Chondrocyte (in vitro differentiated cells): ENCODE measurements at regions not wholly inside any gene's neighbourhood (a gene's known extent, or its start where the extent isn't known, plus 50 kb on each side); places are given as distances from the start of the nearest gene placed in this dataset.

Experiments used
- DNase-seq: peaks from one replicate; pipeline ENCODE4 v3.0.0; 2021; ENCODE audit warnings: mixed read lengths, low spot score
- H3K27ac Mint-ChIP-seq: one replicate; pipeline ENCODE4 v1.8.0; 2021; ENCODE audit warnings: mild to moderate bottlenecking, moderate library complexity, mixed read lengths; ENCODE audit not compliant: unreplicated experiment
- H3K27me3 Mint-ChIP-seq: 2 replicates; pipeline ENCODE4 v1.8.0; 2021; ENCODE audit warnings: low read depth, mixed read lengths
- H3K36me3 Mint-ChIP-seq: 2 replicates; pipeline ENCODE4 v1.8.0; 2021; ENCODE audit warnings: low read depth, mixed read lengths
- H3K4me1 Mint-ChIP-seq: 2 replicates; pipeline ENCODE4 v1.8.0; 2021; ENCODE audit warnings: low read depth, mild to moderate bottlenecking, mixed read lengths
- H3K4me3 Mint-ChIP-seq: one replicate; pipeline ENCODE4 v1.8.0; 2021; ENCODE audit warnings: mild to moderate bottlenecking, moderate library complexity, mixed read lengths; ENCODE audit not compliant: unreplicated experiment
- H3K9me3 Mint-ChIP-seq: 2 replicates; pipeline ENCODE4 v1.8.0; 2021; ENCODE audit warnings: low read depth, mixed read lengths
- TF ChIP-seq, protein P1 (sequence below): fragments of 200-600 bp; sonication (generic); IDR thresholded peaks from 2 replicates; pipeline ENCODE4 v1.5.0; 2021; ENCODE audit warnings: antibody characterized with exemption, mild to moderate bottlenecking, moderate library complexity

GRCh38 chr6:14252271-14252850, 134.8 kb downstream of the CD83 start:
- Mint-ChIP-seq H3K4me3 (no peak overlapping the region), H3K36me3 (no peaks in the 10 kb centered on the region), H3K27me3 (peaks cover 4% of the 10 kb centered on the region), H3K27ac (no peak overlapping the region), H3K9me3 (peaks cover 9% of the 10 kb centered on the region), H3K4me1 (no peaks in the 10 kb centered on the region)
- TF ChIP-seq, protein P1, sequence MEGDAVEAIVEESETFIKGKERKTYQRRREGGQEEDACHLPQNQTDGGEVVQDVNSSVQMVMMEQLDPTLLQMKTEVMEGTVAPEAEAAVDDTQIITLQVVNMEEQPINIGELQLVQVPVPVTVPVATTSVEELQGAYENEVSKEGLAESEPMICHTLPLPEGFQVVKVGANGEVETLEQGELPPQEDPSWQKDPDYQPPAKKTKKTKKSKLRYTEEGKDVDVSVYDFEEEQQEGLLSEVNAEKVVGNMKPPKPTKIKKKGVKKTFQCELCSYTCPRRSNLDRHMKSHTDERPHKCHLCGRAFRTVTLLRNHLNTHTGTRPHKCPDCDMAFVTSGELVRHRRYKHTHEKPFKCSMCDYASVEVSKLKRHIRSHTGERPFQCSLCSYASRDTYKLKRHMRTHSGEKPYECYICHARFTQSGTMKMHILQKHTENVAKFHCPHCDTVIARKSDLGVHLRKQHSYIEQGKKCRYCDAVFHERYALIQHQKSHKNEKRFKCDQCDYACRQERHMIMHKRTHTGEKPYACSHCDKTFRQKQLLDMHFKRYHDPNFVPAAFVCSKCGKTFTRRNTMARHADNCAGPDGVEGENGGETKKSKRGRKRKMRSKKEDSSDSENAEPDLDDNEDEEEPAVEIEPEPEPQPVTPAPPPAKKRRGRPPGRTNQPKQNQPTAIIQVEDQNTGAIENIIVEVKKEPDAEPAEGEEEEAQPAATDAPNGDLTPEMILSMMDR = no peak
- DNase-seq = no peak

GRCh38 chr6:14254505-14254904, 136.9 kb downstream of the CD83 start:
- H3K27me3 Mint-ChIP-seq = peaks cover 1% of the 10 kb centered on the region
- DNase-seq = no peak
- TF ChIP-seq, protein P1 = no peak
- H3K9me3 Mint-ChIP-seq = peaks cover under 1% of the 10 kb centered on the region
- H3K4me3 Mint-ChIP-seq = no peak overlapping the region
- no peaks in the 10 kb centered on the region for H3K36me3 Mint-ChIP-seq
- no peak overlapping the region for H3K27ac Mint-ChIP-seq
- H3K4me1 Mint-ChIP-seq = no peaks in the 10 kb centered on the region

DNA sequence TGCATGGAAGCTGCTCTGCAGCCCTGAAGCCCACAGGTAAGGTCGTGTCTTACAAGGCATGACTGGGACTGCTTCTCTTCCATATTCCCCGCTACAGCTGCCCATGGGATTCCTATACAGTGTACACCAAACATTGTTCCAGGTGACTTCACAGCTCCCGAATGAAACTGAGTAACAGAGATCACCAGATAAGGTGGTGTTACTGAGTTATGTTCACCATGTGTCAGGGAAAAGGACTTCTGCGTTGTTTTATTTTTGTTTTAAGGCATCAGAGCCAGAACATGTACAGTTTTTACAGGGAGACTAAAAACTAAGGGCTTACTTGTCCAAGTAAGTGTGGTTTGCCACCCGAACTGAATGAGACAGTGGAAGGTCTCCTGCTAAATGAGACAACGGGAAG, 138.3 kb downstream of the CD83 start:
- no peaks in the 10 kb centered on the region for H3K36me3 Mint-ChIP-seq
- no peak overlapping the region for H3K4me3 Mint-ChIP-seq
- no peak overlapping the region for H3K27ac Mint-ChIP-seq
- peaks cover 1% of the 10 kb centered on the region for H3K27me3 Mint-ChIP-seq
- no peaks in the 10 kb centered on the region for H3K4me1 Mint-ChIP-seq
- TF ChIP-seq, protein P1 = no peak
- peaks cover 2% of the 10 kb centered on the region for H3K9me3 Mint-ChIP-seq
- DNase-seq = no peak

DNA sequence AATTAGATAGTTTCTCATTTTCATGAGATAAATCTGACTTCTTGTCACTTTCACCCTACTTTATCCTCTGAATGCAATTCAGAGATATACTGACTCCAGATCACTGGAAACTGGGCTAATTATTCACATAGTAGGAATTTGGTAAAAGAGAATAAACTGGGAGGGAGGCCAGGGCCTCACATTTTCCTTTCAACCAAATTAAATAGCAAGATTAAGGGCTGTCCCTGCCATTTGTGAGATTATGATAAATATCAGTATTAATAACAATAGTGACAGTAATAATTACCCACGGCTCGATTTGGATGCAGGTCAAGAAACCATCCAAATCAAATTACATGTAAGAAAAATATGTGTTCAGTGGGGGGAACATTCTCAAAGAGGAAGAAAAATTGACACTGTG, 140.5 kb downstream of the CD83 start:
- Mint-ChIP-seq H3K36me3 (no peaks in the 10 kb centered on the region), H3K27me3 (peaks cover 1% of the 10 kb centered on the region), H3K4me3 (no peak overlapping the region), H3K4me1 (no peaks in the 10 kb centered on the region), H3K9me3 (peaks cover 8% of the 10 kb centered on the region), H3K27ac (no peak overlapping the region)
- no peak for DNase-seq
- TF ChIP-seq, protein P1 = no peak

DNA sequence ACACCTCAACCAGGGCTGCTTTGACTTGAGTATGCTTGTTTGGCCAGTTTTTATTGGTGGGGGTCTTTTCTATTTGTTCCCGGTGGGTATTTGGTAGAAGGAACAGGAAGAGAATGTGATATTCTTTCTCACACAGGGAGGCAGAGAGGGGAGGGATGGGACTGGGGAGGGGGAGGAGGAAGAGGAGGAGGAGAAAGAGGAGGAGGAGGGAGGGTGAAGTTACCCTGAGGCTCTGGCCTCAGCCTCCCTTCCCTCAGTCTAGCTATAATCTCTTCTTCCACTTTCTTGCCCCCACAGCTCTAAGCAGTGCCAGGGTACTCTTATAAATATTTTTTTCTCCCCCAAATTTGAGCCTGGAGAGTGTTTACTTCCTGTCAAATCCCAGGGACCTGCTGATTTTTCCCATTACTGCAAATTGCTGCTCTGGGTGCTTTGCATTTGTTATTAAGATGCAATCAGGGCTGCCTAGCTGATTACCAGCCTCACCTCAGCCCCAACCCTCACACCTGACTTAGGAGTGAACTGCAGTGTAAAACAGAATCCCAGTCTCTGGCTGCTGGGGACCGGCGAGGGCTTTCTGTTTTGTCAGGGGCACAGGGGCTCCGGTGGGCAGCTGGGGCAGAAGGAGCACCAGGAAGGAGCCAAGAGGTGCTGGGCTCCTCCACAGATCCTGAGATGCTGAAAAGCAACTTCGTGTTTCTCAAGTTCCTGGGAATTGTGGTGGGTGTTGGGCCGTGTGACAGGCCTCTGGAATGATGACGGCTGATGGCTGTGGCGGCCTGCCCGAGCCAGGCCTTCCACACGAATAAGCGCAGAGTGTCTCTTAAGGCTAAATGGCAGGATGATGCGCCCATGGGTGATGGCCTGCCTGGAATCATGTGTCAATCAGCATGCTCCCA, 141.4 kb downstream of the CD83 start:
- H3K36me3 Mint-ChIP-seq = no peaks in the 10 kb centered on the region
- H3K9me3 Mint-ChIP-seq = peaks cover 12% of the 10 kb centered on the region
- no peak overlapping the region for H3K27ac Mint-ChIP-seq
- peaks cover 1% of the 10 kb centered on the region for H3K27me3 Mint-ChIP-seq
- TF ChIP-seq, protein P1 = no peak
- DNase-seq = no peak
- no peak overlapping the region for H3K4me3 Mint-ChIP-seq
- H3K4me1 Mint-ChIP-seq = no peaks in the 10 kb centered on the region
